ENCODE measurements at regions not wholly inside any gene's neighbourhood (a gene's known extent, or its start where the extent isn't known, plus 50 kb on each side); places are given as distances from the start of the nearest gene placed in this dataset.

DNA sequence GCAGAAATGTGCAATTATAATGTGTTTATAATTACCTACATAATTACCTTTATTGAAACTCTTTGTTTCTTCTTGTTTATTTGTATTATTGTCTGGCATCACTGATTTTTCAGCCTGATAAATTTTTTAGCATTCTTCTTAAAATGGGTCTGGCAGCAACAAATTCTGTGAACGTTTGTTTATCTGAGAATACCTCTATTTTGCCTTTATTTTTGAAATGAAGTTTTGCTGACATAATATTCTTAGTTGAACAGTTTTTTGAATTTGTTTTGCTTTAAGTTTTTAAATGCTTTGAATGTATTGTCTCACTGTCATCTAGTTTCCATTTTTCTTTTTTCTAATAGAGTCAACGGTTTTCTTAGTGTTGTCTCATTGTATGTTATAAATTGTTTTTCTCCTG lies 1152.0 kb upstream of the CDH2 start:
- no peak for ATAC-seq
- TF ChIP-seq ZNF8 (CRISPR knock-in tag; IDR thresholded peaks at IDR 0.05) (no peak), ZNF70 (CRISPR knock-in tag; IDR thresholded peaks at IDR 0.05) (no peak), SNAI2 (CRISPR knock-in tag; IDR thresholded peaks at IDR 0.05) (no peak), PPARA (CRISPR knock-in tag; IDR thresholded peaks at IDR 0.05; ENCODE audit: borderline replicate concordance) (no peak), CSDC2 (CRISPR knock-in tag; IDR thresholded peaks at IDR 0.05) (no peak), RARB (CRISPR knock-in tag; IDR thresholded peaks at IDR 0.05) (no peak), TCF4 (CRISPR knock-in tag; IDR thresholded peaks at IDR 0.05; ENCODE audit: borderline replicate concordance) (no peak), OSR1 (CRISPR knock-in tag; IDR thresholded peaks at IDR 0.05) (no peak), ZFP30 (CRISPR knock-in tag; IDR thresholded peaks at IDR 0.05) (no peak), ESRRG (CRISPR knock-in tag; IDR thresholded peaks at IDR 0.05) (no peak), GLIS3 (CRISPR knock-in tag; IDR thresholded peaks at IDR 0.05) (no peak), ZNF565 (CRISPR knock-in tag; conservative IDR thresholded peaks at IDR 0.05; ENCODE audit: low read depth) (no peak)
- TF ChIP-seq, protein P1, sequence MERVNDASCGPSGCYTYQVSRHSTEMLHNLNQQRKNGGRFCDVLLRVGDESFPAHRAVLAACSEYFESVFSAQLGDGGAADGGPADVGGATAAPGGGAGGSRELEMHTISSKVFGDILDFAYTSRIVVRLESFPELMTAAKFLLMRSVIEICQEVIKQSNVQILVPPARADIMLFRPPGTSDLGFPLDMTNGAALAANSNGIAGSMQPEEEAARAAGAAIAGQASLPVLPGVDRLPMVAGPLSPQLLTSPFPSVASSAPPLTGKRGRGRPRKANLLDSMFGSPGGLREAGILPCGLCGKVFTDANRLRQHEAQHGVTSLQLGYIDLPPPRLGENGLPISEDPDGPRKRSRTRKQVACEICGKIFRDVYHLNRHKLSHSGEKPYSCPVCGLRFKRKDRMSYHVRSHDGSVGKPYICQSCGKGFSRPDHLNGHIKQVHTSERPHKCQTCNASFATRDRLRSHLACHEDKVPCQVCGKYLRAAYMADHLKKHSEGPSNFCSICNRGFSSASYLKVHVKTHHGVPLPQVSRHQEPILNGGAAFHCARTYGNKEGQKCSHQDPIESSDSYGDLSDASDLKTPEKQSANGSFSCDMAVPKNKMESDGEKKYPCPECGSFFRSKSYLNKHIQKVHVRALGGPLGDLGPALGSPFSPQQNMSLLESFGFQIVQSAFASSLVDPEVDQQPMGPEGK (CRISPR knock-in tag; IDR thresholded peaks at IDR 0.05; ENCODE audit: borderline replicate concordance): no peak

DNA sequence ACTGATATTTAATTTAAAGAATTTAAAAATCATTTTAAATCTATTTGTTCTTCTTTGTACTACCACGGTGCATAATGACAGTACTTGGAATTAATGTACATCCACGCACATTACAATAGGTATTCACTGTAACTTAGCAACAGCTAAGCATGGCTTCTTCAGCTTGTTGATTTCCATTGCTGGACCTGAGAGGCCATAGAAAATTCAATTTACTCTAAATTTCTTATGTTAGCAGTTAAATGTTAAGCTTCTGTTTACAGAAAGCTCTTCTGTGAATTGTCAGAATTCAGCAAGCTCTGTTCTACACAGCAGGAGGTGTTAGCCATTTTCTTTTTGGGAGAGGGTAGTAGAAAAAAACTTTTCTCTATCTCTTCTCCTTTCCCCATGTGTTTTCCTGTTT lies 1149.3 kb upstream of the CDH2 start:
- TF ChIP-seq ISL1 (CRISPR knock-in tag; IDR thresholded peaks at IDR 0.05): no peak
- TF ChIP-seq ZFP30 (CRISPR knock-in tag; IDR thresholded peaks at IDR 0.05): no peak
- no peak for TF ChIP-seq ZNF8 (CRISPR knock-in tag; IDR thresholded peaks at IDR 0.05)
- no peak for TF ChIP-seq TCF4 (CRISPR knock-in tag; IDR thresholded peaks at IDR 0.05; ENCODE audit: borderline replicate concordance)
- no peak for TF ChIP-seq TOX (CRISPR knock-in tag; IDR thresholded peaks at IDR 0.05; ENCODE audit: borderline replicate concordance)
- TF ChIP-seq OSR1 (CRISPR knock-in tag; IDR thresholded peaks at IDR 0.05): no peak
- TF ChIP-seq ARNTL (CRISPR knock-in tag; IDR thresholded peaks at IDR 0.05; ENCODE audit: borderline replicate concordance, low read depth): no peak
- no peak for TF ChIP-seq PPARA (CRISPR knock-in tag; IDR thresholded peaks at IDR 0.05; ENCODE audit: borderline replicate concordance)
- TF ChIP-seq, protein P2, sequence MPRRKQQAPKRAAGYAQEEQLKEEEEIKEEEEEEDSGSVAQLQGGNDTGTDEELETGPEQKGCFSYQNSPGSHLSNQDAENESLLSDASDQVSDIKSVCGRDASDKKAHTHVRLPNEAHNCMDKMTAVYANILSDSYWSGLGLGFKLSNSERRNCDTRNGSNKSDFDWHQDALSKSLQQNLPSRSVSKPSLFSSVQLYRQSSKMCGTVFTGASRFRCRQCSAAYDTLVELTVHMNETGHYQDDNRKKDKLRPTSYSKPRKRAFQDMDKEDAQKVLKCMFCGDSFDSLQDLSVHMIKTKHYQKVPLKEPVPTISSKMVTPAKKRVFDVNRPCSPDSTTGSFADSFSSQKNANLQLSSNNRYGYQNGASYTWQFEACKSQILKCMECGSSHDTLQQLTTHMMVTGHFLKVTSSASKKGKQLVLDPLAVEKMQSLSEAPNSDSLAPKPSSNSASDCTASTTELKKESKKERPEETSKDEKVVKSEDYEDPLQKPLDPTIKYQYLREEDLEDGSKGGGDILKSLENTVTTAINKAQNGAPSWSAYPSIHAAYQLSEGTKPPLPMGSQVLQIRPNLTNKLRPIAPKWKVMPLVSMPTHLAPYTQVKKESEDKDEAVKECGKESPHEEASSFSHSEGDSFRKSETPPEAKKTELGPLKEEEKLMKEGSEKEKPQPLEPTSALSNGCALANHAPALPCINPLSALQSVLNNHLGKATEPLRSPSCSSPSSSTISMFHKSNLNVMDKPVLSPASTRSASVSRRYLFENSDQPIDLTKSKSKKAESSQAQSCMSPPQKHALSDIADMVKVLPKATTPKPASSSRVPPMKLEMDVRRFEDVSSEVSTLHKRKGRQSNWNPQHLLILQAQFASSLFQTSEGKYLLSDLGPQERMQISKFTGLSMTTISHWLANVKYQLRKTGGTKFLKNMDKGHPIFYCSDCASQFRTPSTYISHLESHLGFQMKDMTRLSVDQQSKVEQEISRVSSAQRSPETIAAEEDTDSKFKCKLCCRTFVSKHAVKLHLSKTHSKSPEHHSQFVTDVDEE (CRISPR knock-in tag; IDR thresholded peaks at IDR 0.05): no peak
- no peak for TF ChIP-seq BACH2 (CRISPR knock-in tag; IDR thresholded peaks at IDR 0.05; ENCODE audit: borderline replicate concordance)
- no peak for TF ChIP-seq ZNF565 (CRISPR knock-in tag; conservative IDR thresholded peaks at IDR 0.05; ENCODE audit: low read depth)
- ATAC-seq: no peak

DNA sequence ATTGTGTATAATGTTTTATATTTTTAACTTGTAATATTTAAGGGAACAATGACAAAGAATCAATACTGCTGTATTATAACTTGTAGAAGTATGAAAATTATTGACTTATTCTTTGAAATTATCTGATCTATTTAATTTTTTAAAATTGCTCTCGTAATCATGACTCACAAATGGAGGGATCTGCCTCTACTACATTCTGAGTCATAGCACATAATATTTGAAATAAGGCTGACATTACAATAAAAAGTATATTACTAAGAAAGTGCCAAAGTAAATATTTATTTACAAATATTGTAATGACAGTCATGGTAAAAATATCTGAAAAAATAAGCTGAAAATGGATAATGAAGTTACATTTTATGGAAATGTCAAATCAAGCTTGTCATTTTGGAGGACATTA lies 1144.6 kb upstream of the CDH2 start:
- TF ChIP-seq ZFP3 (CRISPR knock-in tag; IDR thresholded peaks at IDR 0.05) (no peak), CSDC2 (CRISPR knock-in tag; IDR thresholded peaks at IDR 0.05) (no peak), OSR1 (CRISPR knock-in tag; IDR thresholded peaks at IDR 0.05) (no peak), PPARA (CRISPR knock-in tag; IDR thresholded peaks at IDR 0.05; ENCODE audit: borderline replicate concordance) (no peak), BACH2 (CRISPR knock-in tag; IDR thresholded peaks at IDR 0.05; ENCODE audit: borderline replicate concordance) (no peak)
- TF ChIP-seq, protein P3, sequence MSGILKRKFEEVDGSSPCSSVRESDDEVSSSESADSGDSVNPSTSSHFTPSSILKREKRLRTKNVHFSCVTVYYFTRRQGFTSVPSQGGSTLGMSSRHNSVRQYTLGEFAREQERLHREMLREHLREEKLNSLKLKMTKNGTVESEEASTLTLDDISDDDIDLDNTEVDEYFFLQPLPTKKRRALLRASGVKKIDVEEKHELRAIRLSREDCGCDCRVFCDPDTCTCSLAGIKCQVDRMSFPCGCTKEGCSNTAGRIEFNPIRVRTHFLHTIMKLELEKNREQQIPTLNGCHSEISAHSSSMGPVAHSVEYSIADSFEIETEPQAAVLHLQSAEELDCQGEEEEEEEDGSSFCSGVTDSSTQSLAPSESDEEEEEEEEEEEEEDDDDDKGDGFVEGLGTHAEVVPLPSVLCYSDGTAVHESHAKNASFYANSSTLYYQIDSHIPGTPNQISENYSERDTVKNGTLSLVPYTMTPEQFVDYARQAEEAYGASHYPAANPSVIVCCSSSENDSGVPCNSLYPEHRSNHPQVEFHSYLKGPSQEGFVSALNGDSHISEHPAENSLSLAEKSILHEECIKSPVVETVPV (CRISPR knock-in tag; IDR thresholded peaks at IDR 0.05): no peak
- no peak for ATAC-seq

DNA sequence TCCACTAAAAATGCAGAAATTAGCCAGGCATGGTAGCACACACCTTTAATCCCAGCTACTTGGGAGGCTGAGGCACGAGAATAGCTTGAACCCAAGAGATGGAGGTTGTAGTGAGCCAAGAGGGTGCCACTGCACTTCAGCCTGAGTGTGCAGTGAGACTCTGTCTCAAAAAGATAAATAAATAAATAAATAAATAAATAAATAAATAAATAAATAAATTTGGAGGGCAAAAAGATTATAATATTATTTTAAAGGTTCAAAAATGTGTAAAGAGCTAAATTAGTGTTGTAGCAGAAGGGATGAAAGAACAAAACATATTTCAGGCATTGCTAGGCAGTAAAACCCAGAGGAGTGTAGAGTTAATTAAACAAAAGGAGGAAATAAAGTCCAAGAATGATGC lies 1136.4 kb upstream of the CDH2 start:
- ATAC-seq: no peak

More for the DNA sequence above, 1136.4 kb upstream of the CDH2 start:
- TF ChIP-seq ZFP3 (CRISPR knock-in tag; IDR thresholded peaks at IDR 0.05) (no peak), GLIS3 (CRISPR knock-in tag; IDR thresholded peaks at IDR 0.05) (no peak), PPARA (CRISPR knock-in tag; IDR thresholded peaks at IDR 0.05; ENCODE audit: borderline replicate concordance) (no peak), ESRRG (CRISPR knock-in tag; IDR thresholded peaks at IDR 0.05) (no peak), TCF4 (CRISPR knock-in tag; IDR thresholded peaks at IDR 0.05; ENCODE audit: borderline replicate concordance) (no peak), BACH2 (CRISPR knock-in tag; IDR thresholded peaks at IDR 0.05; ENCODE audit: borderline replicate concordance) (no peak), ZC3H10 (CRISPR knock-in tag; IDR thresholded peaks at IDR 0.05) (no peak), ZNF70 (CRISPR knock-in tag; IDR thresholded peaks at IDR 0.05) (no peak), ZNF565 (CRISPR knock-in tag; conservative IDR thresholded peaks at IDR 0.05; ENCODE audit: low read depth) (no peak), ARNTL (CRISPR knock-in tag; IDR thresholded peaks at IDR 0.05; ENCODE audit: borderline replicate concordance, low read depth) (no peak), OSR1 (CRISPR knock-in tag; IDR thresholded peaks at IDR 0.05) (no peak), TOX (CRISPR knock-in tag; IDR thresholded peaks at IDR 0.05; ENCODE audit: borderline replicate concordance) (no peak), ZFP30 (CRISPR knock-in tag; IDR thresholded peaks at IDR 0.05) (no peak)
- TF ChIP-seq, protein P4, sequence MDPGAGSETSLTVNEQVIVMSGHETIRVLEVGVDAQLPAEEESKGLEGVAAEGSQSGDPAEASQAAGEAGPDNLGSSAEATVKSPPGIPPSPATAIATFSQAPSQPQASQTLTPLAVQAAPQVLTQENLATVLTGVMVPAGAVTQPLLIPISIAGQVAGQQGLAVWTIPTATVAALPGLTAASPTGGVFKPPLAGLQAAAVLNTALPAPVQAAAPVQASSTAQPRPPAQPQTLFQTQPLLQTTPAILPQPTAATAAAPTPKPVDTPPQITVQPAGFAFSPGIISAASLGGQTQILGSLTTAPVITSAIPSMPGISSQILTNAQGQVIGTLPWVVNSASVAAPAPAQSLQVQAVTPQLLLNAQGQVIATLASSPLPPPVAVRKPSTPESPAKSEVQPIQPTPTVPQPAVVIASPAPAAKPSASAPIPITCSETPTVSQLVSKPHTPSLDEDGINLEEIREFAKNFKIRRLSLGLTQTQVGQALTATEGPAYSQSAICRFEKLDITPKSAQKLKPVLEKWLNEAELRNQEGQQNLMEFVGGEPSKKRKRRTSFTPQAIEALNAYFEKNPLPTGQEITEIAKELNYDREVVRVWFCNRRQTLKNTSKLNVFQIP (CRISPR knock-in tag; IDR thresholded peaks at IDR 0.05; ENCODE audit: borderline replicate concordance, low read depth): no peak
- TF ChIP-seq, protein P3 (CRISPR knock-in tag; IDR thresholded peaks at IDR 0.05): no peak
- TF ChIP-seq, protein P2 (CRISPR knock-in tag; IDR thresholded peaks at IDR 0.05): no peak

Measured in SK-N-SH treated with all-trans-retinoic acid at 6 μM for 48 hours (cell line).